ENCODE measurements at regions not wholly inside any gene's neighbourhood (a gene's known extent, or its start where the extent isn't known, plus 50 kb on each side); places are given as distances from the start of the nearest gene placed in this dataset.
"Not testable (repeated sequence)": the region's sequence is repeated elsewhere in the genome, so short reads cannot be mapped to it uniquely, and the experiment has no call there.

DNA sequence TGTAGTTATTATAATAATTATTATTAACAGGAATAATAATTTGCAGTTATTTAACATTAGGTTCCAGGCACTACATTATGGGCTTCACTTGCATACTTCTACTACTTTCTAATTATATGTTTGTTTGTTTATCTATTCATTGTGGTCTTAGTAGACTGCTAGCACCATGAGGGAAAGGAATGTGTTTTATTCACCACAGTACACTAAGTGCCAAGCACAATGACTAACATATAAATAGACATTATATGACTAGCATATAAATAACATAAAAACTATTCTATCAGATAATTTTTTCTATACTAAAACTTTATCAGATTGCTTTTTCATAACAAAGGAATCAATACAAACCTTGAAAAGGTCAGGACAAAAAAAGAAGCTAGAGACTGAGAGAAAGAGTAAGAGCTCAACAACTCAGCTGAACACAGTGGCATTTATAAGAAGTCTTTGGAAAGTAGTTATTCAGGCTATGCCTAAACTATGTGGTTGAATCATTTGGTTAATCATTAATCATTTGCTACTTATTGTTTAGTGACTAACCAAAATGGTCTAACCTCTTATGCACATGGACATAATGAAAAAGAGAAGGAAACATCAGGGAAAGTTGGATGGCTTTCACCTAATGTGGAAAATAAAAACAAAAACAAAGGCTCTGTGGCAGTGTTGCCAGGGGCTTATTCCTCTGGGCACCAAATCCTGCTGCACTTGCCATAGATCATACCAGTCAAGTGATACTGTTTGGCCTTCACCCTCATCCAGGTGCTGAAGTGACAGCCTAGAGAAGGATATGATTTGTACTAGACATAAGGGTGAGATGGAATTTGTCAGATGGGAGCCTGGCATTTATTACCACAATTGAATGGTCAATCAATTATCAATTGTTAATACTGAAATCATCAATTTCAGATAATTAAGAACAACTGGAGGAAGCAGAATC, 174.9 kb downstream of the ETAA1 start:
- DNase-seq (ENCODE audit: low read depth in 2 of 2): no peak

DNA sequence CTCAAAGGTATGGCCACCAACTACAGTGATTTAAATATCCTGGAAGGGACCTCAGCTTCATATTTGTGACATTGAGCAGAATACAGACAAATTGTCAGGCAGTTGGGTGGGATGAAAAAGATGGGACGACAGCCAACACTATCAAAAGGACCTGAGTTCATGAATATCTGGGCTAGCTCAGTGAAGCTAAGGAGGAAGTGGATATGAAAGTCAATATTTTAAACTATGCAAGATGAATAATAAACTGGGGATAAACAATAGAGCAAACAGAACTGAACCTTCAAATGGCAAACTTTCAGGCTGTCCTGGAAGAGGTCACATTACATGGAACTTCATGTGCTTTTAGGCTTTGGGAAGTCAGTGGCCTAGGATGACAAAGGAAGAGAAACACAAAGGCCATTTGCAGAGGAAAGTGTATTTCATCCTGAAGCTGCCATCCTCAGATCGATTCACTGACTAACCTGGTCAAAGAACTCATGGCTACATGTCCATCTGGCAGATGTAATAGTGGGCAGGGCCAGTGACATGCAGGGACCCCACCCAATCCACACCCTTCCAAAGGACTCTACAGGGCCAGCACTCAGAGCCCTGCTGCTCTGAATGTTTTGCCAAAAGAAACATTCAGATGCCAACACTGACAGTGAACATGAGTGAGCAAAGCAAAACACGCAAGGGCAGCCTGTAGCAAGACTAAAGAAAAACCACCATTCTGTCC, 175.7 kb downstream of the ETAA1 start:
- DNase-seq (ENCODE audit: low read depth in 2 of 2): no peak

DNA sequence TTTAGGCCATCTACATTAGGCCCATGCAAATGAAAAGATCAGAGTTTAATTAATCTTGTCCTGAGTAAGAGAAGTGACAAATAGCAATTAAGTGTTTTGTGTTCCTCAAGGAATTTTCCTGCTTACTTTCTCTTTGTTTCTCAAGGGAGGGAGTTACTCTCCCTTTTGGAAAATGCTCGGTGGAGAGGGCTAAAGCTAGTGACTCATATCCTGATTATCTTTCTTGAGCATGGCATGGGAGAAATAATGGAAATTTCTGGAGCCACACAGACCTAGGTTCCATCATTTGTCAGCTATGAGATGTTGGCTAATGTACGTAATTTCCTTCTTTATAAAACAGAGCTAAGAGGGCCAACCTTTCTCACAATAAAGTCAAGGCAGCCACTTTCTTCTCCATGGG, 177.1 kb downstream of the ETAA1 start:
- no peak for DNase-seq (ENCODE audit: low read depth in 2 of 2)

DNA sequence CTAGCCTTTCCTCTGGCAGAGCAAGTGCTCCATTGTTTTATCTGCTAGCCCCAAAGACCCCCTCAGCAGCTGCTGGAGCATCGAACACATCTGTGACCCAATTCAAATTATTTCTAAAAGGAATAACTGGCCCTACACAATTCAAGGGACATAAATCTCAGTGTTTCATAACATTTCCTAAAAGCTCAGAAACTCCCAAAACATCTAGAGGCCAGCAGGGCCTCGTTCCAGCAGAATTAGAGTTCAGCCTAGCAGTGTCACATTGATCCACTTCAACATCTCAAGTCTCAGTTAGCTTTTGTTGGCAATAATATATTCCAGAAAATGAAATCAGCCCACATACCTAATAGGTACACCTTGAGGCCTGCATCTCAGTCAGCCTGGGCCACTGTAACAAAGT, 179.1 kb downstream of the ETAA1 start:
- no peak for DNase-seq (ENCODE audit: low read depth in 2 of 2)

DNA sequence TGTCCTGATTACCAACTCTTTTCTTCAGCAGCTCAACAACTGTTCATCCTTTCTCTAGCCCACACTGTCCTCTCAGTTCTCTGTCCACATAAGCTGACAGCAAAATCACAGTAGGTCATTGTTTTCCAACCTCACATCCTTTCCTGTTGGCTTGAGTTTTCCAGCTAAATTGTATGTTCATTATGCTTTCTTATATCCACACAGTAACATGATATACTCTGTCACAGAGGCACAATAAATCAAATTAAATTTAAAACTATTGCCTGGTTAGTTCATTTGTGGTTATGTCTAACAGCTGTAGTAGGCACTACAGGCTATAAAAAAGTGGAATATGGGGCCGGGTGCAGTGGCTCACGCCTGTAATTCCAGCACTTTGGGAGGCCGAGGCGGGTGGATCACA, 179.9 kb downstream of the ETAA1 start:
- no peak for DNase-seq (ENCODE audit: low read depth in 2 of 2)

DNA sequence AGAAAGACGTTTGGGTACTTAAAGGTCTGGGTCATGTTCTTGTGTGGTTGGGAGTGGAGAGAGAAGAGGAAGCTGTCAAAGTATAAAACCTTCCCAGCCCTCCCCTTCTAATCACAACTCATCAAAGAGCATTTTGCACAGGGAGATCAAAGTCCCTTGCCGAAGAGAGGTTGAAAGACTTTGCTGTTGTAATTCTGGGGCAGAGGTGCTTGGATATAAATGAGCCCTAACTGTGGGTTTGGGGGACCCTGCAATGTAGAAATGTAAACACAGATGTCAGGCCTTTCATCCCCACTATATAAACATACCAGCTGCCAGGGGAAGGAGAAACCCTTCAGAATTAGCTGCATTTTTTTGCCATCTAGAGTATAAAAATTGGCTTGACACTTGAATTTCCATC, 182.1 kb downstream of the ETAA1 start:
- no peak for DNase-seq (ENCODE audit: low read depth in 2 of 2)

DNA sequence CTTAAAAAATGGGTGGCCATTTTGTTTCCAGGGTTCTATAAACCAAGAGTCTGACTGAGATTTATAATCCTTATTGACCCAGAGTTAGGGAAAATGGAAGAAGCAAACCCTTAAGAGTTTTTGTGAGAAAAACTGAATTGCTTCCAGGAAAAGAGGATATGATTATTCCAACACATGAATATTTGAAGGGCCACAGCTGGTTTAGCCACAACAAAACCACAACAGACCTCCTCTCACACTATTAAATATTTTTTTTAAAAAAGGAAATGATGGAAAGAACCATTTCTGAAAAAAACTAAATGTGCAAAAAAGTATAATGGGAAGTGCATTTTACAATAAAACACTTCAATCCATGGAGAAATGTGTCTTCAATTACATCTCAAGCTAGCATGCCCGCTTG, 182.7 kb downstream of the ETAA1 start:
- no peak for DNase-seq (ENCODE audit: low read depth in 2 of 2)

DNA sequence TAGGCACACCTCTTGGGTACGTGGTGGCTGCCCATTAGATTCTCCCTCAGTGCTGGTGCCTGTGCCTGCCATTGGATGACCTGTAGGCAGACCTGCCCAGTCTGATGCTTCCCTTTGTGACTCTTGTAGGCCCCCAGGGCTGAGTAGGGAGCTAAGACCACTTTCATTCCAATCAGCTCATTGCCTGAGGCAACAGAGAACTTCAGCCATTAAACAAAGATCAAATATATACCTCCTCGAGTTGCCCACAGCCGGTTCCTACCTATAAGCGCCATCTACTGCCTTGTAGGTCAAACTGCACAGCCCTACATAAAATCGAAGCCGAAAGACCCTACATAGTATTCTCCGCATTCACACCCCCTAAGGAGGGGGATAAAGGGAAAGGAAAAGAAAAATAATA, 184.6 kb downstream of the ETAA1 start:
- no peak for DNase-seq (ENCODE audit: low read depth in 2 of 2)

DNA sequence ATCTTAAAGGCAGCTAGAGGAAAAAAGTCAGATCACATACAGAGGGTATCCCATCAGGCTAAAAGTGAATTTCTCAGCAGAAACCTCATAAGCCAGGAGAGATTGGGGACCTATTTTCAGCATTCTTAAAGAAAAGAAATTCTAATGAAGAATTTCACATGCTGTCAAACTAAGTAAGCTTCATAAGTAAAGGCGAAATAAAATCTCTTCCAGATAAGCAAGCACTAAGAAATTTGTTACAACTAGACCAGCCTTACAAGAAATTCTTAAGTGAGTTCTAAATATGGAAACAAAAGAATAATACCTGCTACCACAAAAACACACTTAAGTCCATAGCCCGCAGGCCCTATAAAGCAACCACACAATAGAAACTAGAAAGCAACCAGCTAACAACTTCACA, 186.1 kb downstream of the ETAA1 start:
- no peak for DNase-seq (ENCODE audit: low read depth in 2 of 2)

DNA sequence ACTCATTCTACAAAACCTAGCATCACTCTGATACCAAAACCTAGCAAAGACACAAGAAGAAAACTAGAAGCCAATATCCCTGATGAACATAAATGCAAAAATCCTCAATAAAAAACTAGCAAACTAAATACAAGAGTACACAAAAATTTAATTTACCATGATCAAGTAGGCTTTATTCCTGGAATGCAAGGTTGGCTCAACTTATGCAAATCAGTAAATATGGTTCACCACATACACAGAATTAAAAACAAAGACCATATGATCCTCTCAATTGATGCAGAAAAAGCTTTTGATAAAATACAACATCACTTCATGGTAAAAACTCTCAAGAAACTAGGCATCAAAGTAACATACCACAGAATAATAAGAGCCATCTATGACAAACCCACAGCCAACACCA, 188.3 kb downstream of the ETAA1 start:
- DNase-seq (ENCODE audit: low read depth in 2 of 2): no peak

DNA sequence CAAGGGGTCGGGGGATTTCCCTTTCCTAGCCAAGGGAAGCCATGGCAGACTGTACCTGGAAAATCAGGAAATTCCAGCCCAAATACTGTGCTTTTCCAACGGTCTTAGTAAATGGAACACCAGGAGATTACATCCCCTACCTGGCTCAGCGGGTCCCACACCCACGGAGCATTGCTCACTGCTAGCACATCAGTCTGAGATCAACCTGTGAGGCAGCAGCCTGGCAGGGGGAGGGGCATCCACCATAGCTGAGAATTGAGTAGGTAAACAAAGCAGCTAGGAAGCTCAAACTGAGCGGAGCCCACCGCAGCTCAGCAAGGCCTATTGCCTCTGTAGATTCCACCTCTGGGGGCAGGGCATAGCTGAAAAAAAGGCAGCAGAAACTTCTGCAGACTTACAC, 192.0 kb downstream of the ETAA1 start:
- not testable (repeated sequence) for DNase-seq (ENCODE audit: low read depth in 2 of 2)

DNA sequence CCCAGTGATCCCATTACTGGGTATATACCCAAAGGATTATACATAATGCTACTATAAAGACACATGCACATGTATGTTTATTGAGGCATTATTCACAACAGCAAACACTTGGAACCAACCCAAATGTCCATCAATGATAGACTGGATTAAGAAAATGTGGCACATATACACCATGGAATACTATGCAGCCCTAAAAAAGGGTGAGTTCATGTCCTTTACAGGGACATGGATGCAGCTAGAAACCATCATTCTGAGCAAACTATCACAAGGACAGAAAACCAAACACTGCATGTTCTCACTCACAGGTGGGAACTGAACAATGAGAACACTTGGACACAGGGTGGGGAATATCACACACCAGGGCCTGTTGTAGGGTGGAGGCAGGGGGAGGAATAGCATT, 197.4 kb downstream of the ETAA1 start:
- DNase-seq (ENCODE audit: low read depth in 2 of 2): not testable (repeated sequence)

DNA sequence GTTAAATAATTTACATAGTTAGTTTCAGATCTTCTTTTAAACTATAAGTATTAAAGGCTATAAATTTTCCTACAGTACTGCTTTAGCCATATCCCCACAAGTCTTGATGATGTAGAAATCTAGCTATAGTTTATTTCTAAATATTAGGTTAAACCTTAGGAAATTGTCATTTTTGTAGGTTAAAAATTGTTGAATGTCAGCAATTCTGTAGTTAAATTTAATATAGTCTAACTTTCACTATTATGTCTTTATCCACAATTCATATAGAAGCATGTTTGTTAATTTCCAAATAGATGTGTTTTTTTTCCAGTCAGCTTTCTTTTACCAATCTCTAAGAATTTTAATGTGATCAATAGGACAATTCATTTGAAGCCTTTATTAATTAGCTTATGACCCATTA, 199.7 kb downstream of the ETAA1 start:
- no peak for DNase-seq (ENCODE audit: low read depth in 2 of 2)

DNA sequence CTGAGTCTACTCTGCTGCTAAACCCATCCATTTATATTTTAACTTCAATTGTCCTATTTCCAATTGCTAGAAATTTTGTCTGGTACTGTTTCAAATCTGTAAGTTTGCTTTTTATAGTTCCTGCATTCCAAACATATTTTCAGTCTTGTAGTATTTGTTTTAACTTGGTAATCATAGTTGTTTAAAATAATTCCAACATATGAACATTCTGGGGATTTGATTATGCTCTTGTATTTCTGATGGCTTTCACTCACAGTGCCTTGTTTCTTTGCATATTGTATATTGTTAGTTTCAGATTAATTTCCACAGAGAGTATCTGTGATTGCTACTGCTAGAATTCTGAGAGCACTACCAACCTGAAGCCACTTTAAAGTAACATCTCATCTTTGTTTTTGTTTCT, 202.4 kb downstream of the ETAA1 start:
- no peak for DNase-seq (ENCODE audit: low read depth in 2 of 2)

DNA sequence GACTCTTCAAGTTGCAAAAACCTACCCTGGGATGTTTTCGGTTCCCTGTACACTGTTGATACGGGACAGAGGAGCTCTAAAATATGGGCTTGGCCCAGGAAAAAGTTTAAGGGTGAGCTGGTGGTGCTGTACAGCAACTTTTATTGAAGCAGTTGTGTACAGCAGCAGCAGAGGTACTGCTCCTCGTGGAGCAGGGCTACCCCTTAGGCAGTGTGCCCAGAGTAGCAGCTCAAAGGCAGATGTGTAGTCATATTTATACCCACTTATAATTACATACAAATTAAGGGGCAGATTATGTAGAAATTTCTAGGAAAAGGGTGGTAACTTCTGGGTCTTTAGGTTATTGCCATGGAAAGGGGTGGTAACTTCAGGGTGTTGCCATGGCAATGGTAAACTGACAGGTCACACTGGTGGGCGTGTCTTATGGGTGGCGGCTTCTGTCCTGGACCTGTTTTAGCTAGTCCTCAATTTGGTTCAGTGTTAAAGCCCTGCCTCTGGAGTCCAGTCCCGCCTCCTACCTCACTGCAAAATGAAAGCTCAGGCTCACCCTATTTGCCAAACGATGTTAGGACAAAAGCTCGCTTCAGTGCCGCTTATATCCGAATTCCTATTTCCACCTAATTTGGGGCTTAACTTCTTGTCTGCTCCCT, 203.2 kb downstream of the ETAA1 start:
- DNase-seq (ENCODE audit: low read depth in 2 of 2): no peak

DNA sequence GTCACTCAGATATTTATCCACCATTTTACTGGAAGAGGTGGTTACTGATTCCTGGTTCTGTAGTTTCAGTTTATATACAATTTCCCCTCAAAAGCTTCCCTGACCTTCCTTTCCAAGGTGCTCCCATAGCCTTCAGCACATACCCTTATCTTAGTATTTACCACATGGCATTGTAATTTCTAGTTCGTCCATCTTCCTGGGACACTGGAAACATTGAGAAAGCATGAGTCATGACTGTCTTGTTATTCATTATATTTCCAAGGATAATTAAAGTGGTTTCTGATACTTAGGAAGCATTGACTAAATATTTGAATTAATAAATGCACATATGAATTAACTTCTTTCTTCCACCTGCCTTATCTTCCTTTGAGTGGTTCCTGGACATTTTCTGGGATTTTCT, 203.8 kb downstream of the ETAA1 start:
- no peak for DNase-seq (ENCODE audit: low read depth in 2 of 2)

DNA sequence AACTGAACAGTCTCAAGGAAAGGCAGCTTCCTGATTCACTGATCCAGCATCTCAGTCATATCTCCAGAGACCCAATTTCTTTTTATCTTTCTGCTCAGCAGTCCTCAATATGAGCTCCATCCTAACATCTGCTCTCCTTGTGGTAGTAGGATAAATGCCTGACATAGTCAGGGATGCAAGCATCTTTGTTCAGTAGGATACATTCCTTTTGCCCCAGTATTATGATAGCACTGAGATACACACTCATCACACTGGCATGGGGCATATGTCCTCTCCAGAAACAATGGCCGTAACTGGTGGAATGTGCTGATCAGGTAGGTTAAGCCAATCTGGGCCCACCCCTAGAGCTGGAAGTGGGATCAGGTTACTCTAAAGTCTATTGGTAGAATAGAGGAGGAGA, 207.2 kb downstream of the ETAA1 start:
- no peak for DNase-seq (ENCODE audit: low read depth in 2 of 2)

DNA sequence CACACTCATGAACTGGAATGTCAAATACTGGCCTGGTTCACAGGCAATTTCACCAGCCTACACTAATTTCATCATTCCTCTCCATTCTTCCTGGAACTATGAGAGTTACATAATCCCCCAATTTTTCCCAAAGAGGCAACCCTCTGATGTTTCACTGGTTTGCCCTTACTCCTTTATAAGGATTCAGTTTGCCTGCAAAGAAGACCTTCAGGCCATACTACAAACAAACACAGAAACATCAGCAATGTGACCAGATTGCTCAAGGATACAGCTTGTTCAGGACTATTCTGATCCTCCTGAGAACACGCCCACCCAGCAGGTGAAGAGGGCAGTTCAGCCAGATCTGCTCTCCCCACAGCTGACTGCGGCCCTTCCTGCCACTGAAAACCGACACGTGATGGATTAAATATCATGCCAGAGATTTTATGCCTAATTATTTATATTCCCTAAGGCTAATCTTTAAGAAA, 215.5 kb downstream of the ETAA1 start:
- no peak for DNase-seq (ENCODE audit: low read depth in 2 of 2)

DNA sequence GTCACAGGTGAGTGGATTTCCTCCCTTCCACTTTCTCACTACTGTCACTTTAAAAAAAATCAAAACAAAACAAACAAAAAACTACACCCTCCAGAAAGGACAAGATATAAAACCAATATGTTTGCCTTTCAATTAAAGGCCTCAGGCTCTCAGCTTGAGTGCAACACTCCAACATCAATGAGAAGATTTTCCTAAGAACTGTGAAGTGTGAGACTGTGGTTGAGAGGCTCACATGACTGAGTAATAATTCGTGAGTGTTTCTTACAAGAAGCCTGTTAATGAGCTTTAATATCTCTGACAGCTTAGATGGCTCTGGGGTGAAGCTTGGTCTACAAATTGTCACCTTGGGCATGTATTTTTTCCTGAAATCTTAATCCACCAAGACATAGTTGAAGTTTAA, 216.1 kb downstream of the ETAA1 start:
- DNase-seq (ENCODE audit: low read depth in 2 of 2): no peak

DNA sequence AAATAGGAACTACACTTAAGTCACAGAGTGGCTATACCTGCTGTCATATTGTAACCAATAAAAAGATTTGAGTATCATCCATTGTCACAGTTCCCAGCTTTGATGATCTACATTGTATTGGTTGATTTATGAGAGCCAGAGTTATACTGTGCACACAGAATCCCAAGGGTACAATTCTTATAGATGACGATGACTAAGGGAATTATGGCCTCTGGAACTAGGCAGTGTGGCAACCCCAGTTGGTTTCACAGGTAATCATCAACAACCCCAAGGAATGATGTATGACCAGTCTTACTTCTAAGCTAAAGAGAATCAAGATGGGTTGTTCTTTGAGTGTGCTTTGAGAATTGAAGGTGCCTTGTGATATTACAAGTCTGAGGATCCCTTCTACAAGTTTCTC, 217.3 kb downstream of the ETAA1 start:
- no peak for DNase-seq (ENCODE audit: low read depth in 2 of 2)

DNA sequence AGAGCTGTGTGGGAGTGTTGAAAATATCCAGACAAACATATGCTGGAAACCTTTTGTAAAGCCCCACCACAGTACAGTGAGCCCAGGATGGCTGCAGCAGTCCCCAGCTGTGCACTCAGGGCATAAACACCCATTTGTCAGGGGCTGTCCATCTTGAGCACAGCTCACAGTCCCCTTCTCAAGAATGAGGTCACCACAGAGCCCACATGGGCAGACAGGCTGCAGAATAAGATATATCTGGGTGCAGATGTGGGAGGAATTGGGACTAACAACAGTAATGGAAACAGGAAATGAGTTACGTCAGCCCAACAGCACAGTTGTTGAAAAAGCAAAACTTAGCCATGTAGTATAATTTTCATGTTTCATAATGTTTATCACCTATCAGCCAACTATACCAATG, 219.6 kb downstream of the ETAA1 start:
- DNase-seq (ENCODE audit: low read depth in 2 of 2): no peak

DNA sequence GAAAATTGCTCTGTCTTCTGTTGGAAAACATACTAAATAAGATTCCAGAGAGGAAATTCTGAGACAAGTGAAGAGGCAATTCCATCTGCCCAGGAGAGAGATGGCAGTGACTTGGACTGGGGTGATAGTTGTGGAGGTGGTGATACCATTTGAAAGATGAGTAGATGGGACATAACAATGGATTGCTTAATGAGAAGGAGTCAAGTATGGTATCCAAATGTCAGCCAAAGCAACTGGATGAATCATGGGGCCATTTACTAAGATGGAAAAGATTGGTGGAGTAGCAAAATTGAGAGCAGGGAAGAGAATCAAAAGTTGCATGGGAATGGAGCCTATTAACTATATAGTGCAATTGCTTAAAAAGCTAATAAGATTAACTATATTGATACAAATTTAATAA, 222.1 kb downstream of the ETAA1 start:
- no peak for DNase-seq (ENCODE audit: low read depth in 2 of 2)

DNA sequence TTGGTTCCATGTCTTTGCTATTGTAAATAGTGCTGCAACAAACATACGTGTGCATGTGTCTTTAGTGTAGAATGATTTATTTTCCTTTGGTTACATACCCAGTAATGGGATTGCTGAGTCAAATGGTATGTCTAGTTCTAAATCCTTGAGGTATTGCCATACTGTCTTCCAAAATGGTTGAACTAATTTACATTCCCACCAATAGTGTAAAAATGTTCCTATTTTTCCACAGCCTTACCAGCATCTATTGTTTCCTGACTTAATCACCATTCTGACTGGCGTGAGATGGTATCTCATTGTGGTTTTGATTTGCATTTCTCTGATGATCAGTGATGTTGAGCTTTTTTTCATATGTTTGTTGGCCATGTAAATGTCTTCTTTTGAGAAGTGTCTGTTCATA, 226.6 kb downstream of the ETAA1 start:
- not testable (repeated sequence) for DNase-seq (ENCODE audit: low read depth in 2 of 2)

Measured in stimulated activated CD8-positive, alpha-beta memory T cell treated with anti-CD3 and anti-CD28 coated beads, Interleukin-2, amount 100 ng/mL, for 48 hours (primary cell).